Stimulated activated CD8-positive, alpha-beta memory T cell treated with anti-CD3 and anti-CD28 coated beads, Interleukin-7, amount 100 ng/mL, for 48 hours (primary cell): ENCODE measurements at regions not wholly inside any gene's neighbourhood (a gene's known extent, or its start where the extent isn't known, plus 50 kb on each side); places are given as distances from the start of the nearest gene placed in this dataset.

ENCODE experiments used
- DNase-seq, 2 donors: peaks; one replicate each; pipeline ENCODE4 v3.0.0-alpha.2; 2020; ENCODE audit warnings: low read depth in 1 of 2; ENCODE audit errors: extremely low read depth in 1 of 2

GRCh38 chr2:126175222-126175621 is 480.7 kb upstream of the GYPC start:
- no peak for DNase-seq

GRCh38 chr2:126177479-126177878 is 478.5 kb upstream of the GYPC start:
- no peak for DNase-seq

- DNase-seq: no peak
Observed at GRCh38 chr2:126187668-126188067, 468.3 kb upstream of the GYPC start.

GRCh38 chr2:126189527-126189926 is 466.4 kb upstream of the GYPC start:
- DNase-seq: no peak

- DNase-seq: no peak
Observed at GRCh38 chr2:126200538-126200937, 455.4 kb upstream of the GYPC start.

GRCh38 chr2:126208266-126208665 is 447.7 kb upstream of the GYPC start:
- DNase-seq: no peak

- no peak for DNase-seq
Observed at GRCh38 chr2:126212735-126213134, 443.2 kb upstream of the GYPC start.

- no peak for DNase-seq
Observed at GRCh38 chr2:126219081-126219480, 436.9 kb upstream of the GYPC start.

- no peak for DNase-seq
Observed at GRCh38 chr2:126220331-126220730, 435.6 kb upstream of the GYPC start.

- DNase-seq: no peak
Observed at GRCh38 chr2:126221506-126221905, 434.5 kb upstream of the GYPC start.

- no peak for DNase-seq
Observed at GRCh38 chr2:126222278-126222677, 433.7 kb upstream of the GYPC start.

- no peak for DNase-seq
Observed at GRCh38 chr2:126224776-126225175, 431.2 kb upstream of the GYPC start.

GRCh38 chr2:126227250-126227649 is 428.7 kb upstream of the GYPC start:
- no peak for DNase-seq

GRCh38 chr2:126228531-126228930 is 427.4 kb upstream of the GYPC start:
- no peak for DNase-seq

- DNase-seq: no peak
Observed at GRCh38 chr2:126238251-126238650, 417.7 kb upstream of the GYPC start.

GRCh38 chr2:126239320-126239955 is 416.5 kb upstream of the GYPC start:
- DNase-seq: no peak

GRCh38 chr2:126241001-126241400 is 415.0 kb upstream of the GYPC start:
- DNase-seq: no peak

GRCh38 chr2:126241411-126241810 is 414.5 kb upstream of the GYPC start:
- no peak for DNase-seq

- peak; percentile 3 to 24 for DNase-seq
Observed at GRCh38 chr2:126244937-126245336, 411.0 kb upstream of the GYPC start.

GRCh38 chr2:126253669-126254068 is 402.3 kb upstream of the GYPC start:
- no peak for DNase-seq

- DNase-seq: no peak
Observed at GRCh38 chr2:126264625-126265024, 391.3 kb upstream of the GYPC start.

GRCh38 chr2:126269911-126270310 is 386.0 kb upstream of the GYPC start:
- no peak for DNase-seq

- no peak for DNase-seq
Observed at GRCh38 chr2:126270587-126270986, 385.4 kb upstream of the GYPC start.
